ENCODE measurements at regions not wholly inside any gene's neighbourhood (a gene's known extent, or its start where the extent isn't known, plus 50 kb on each side); places are given as distances from the start of the nearest gene placed in this dataset.

- DNase-seq (ENCODE audit: low spot score), result no peak
Measured at GRCh38 chr3:66748175-66748876, 247.5 kb upstream of the LRIG1 start.

- DNase-seq (ENCODE audit: low spot score), result no peak
Measured at GRCh38 chr3:66751842-66752241, 246.3 kb upstream of the KBTBD8 start.

- no peak for DNase-seq (ENCODE audit: low spot score)
Measured at GRCh38 chr3:66753670-66754069, 244.4 kb upstream of the KBTBD8 start.

GRCh38 chr3:66754613-66755012 lies 243.5 kb upstream of the KBTBD8 start:
- DNase-seq (ENCODE audit: low spot score), result no peak

GRCh38 chr3:66755924-66756323 lies 242.2 kb upstream of the KBTBD8 start:
- DNase-seq (ENCODE audit: low spot score), result no peak

- DNase-seq (ENCODE audit: low spot score), result no peak
Measured at GRCh38 chr3:66756468-66757036, 241.6 kb upstream of the KBTBD8 start.

GRCh38 chr3:66761093-66761780 lies 236.9 kb upstream of the KBTBD8 start:
- no peak for DNase-seq (ENCODE audit: low spot score)

- no peak for DNase-seq (ENCODE audit: low spot score)
Measured at GRCh38 chr3:66762916-66763693, 235.0 kb upstream of the KBTBD8 start.

GRCh38 chr3:66778107-66778506 lies 220.0 kb upstream of the KBTBD8 start:
- no peak for DNase-seq (ENCODE audit: low spot score)

GRCh38 chr3:66778777-66779176 lies 219.3 kb upstream of the KBTBD8 start:
- no peak for DNase-seq (ENCODE audit: low spot score)

- DNase-seq (ENCODE audit: low spot score), result no peak
Measured at GRCh38 chr3:66785191-66785909, 212.8 kb upstream of the KBTBD8 start.

- no peak for DNase-seq (ENCODE audit: low spot score)
Measured at GRCh38 chr3:66789580-66790237, 208.4 kb upstream of the KBTBD8 start.

GRCh38 chr3:66792086-66792485 lies 206.0 kb upstream of the KBTBD8 start:
- DNase-seq (ENCODE audit: low spot score), result no peak

GRCh38 chr3:66795365-66795764 lies 202.7 kb upstream of the KBTBD8 start:
- DNase-seq (ENCODE audit: low spot score), result no peak

GRCh38 chr3:66796343-66796742 lies 201.8 kb upstream of the KBTBD8 start:
- no peak for DNase-seq (ENCODE audit: low spot score)

GRCh38 chr3:66797889-66798560 lies 200.1 kb upstream of the KBTBD8 start:
- no peak for DNase-seq (ENCODE audit: low spot score)

- no peak for DNase-seq (ENCODE audit: low spot score)
Measured at GRCh38 chr3:66800941-66801545, 197.1 kb upstream of the KBTBD8 start.

GRCh38 chr3:66803206-66803605 lies 194.9 kb upstream of the KBTBD8 start:
- DNase-seq (ENCODE audit: low spot score), result no peak

GRCh38 chr3:66803721-66804695 lies 194.1 kb upstream of the KBTBD8 start:
- DNase-seq (ENCODE audit: low spot score), result no peak

Measured in CD4-positive, alpha-beta T cell treated with Interleukin-6 at 100 ng/mL for 8 hours (primary cell).